ENCODE measurements at regions not wholly inside any gene's neighbourhood (a gene's known extent, or its start where the extent isn't known, plus 50 kb on each side); places are given as distances from the start of the nearest gene placed in this dataset.

DNA sequence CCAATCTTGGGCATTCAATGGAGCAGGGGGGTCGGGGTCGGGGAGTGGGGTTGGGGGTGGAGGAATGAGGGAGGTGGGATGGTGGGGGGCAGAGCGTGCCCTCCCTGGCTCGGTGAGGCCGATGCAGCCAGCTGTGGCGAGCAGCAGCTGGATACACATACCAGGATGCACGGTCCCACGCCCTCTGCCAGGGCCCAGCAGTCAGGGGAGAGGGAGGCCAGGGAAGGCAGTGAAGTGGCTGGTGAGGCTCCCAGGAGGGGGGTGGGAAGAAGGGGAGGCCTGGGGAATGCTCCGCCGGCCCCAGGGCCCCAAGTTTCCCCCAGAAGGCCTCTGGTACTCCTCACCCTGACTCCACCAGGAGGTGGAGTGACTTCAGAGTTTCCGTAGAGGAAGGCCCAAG, 77.6 kb upstream of the LHX1 start:
- in situ Hi-C loops (cut with HindIII; ENCODE audit: low sequenced_read_pairs) = no loop called here

DNA sequence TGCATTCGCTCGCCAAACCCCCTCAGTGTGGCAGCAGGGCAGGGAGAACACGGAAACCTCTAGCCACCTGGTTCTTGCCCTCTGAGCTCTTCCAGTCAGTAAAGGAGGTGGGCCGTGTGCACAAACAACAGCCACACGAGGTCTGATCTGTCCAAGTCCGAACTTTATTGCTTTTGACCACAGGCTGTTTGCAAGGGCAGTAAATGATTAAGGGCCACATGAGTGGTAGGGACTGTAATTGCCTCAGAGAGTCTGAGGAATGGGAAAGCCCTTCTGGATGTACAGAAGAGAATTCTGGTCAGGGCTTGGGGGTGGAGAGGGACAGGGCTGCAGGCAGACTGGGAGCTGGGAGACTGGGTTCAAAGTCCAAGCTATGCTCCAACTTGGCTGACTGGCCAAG, 75.7 kb upstream of the LHX1 start:
- in situ Hi-C loops (cut with HindIII; ENCODE audit: low sequenced_read_pairs) = no loop called here

DNA sequence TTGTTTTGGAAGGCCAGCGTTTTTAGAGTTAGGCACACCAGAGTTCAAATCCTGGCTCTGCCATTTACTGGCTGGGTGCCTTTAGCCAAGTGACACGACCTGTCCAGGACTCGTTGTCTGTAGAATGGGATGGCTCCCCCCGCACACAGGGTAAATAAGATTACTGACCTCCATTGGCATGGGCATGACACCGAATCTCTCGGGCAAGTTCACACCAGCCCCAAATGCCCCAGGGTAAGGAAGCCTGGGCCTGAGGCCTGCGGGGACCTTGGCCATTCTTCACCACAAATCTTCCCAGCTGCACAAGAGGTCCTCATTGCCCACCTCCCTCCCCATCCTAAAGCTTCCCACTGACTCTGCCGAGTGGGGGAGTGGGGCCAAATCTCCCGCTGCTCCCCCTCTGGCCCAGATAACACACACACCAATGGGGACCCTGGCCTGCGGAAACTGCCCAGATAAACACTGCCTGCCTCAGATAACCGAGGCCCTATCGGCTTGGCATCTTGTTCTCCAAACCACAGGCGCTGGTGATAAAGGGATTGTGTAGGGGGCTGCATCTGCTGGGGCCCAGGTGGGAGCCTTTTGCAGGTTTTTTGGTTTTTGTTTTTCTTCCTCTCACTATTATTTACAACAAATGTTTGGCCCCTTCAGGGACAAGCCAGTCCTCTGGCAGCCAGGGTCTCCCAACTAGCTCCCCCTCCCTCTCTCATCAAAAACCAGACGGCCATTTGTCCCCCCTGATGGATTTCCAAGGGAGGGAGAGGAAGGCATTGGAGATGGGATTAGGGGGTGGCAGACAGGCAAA, 75.0 kb upstream of the LHX1 start:
- in situ Hi-C loops (cut with HindIII; ENCODE audit: low sequenced_read_pairs) = no loop called here

DNA sequence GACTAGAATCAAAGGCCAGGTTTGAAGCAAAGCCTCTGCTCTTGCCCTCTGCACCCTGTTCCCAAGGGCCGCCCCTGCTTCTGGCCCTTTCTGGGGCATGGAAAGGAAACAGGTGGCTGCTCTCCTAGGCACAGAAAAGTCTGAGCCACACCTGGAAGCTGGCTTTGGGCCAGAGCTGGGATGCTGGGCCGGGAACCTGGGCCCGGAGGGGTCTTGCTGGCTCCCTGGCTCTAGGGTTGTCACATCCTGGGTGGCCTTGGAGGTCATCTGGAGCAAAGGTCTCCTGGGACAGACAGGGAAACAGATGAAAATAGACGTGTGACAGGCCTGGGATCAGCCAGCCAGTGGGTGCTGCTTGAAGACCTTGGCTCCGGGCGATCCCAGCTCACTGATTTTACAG, 74.1 kb upstream of the LHX1 start:
- in situ Hi-C loops (cut with HindIII; ENCODE audit: low sequenced_read_pairs) = no loop called here

DNA sequence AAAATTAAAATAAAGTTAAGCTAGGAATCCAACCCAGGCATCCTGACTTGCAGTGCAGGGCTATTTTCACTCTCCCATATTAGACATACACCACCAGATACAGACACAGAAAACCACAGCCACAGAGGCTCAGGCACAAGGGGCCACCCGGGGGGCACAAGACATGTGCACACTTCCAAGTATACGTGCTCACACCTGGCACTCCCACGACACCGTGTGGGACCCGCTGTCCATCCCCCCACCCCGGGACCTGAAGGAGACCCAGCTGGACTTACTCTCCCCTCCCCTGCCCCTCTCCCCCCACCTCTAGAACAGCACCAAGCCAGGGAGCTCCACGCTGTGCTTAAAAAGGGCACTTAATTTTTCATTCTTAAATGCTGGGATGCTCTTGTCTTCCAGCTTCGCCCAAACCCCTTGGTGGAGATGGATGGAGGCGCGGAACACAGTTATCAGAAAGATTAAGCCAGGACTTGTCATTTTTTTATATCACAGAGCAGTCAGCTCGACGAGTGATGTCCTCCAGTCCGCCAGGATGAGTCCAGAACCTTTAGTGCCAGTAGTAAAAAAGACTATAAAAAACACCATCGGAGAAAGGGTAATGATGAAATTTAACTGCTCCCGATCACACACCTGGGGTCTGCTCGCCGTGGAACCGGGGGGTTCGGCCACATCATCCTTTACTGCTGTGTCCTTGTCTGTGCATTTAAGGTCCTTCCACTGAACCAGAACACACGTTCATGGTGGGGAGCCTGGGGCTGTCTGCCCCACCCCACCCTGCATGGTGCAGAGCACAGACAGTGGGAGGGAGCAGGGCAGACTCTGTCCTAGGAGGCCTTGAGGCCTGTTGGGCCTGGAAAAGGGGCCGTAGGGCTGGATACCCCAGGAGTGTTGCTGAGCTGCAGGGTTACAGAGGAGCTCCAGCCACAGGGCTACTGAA, 73.3 kb upstream of the LHX1 start:
- in situ Hi-C loops (cut with HindIII; ENCODE audit: low sequenced_read_pairs) = no loop called here

DNA sequence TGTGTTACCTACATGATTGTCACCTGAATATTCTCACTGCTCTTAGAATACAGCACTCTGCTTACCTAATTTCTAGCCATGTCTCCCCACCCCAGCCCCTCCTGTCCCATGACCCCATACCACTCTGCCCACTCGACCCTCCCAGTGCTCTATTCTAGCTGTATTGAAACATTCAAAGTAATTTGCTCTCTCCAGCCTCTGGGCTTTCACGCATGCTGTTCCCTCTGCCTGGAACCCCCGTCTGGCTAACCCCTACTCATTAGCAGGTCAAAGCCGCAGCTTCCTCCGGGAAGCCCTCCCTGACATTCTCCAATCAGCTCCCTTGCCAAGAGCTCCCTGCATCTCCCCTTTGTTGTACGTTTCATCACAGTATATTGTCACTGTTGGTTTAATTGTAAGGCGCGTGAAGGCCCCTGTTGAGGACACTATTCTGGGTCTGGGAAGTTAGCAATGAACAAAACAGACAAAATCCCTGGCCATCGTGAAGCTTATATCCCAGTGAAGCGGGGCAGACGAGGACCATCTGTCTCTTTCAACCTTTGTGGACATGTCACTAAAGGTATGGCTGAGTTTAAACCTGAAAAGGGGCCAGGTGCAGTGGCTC, 72.3 kb upstream of the LHX1 start:
- in situ Hi-C loops (cut with HindIII; ENCODE audit: low sequenced_read_pairs) = no loop called here

DNA sequence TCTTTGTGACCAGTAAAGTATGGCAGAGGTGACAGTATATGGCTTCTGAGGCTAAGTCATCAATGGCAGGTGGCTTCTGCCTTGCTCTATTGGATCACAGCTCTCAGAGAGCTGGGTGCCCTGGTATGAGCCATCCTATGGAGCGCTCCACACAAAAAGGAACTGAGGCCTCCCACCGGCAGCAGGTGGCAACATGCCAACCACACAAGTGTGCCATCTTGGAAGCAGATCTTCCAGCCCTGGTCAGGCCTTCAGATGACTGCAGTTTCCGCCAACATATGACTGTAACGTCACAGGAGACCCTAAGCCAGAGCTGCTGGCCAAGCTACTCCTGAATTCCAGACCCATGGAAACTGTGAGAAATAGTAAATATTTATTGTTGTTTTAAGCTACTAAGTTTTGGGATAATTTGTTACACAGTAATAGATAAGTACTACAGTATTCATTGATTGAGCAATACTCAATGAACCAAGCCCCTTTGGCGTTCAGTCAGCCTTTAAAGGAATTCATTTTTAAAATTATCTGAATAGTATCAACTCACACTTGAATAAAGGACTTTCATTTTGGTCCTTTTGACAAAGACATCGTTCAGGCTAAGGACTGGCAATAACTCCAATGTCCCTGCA, 69.4 kb upstream of the LHX1 start:
- in situ Hi-C loops (cut with HindIII; ENCODE audit: low sequenced_read_pairs) = no loop called here

DNA sequence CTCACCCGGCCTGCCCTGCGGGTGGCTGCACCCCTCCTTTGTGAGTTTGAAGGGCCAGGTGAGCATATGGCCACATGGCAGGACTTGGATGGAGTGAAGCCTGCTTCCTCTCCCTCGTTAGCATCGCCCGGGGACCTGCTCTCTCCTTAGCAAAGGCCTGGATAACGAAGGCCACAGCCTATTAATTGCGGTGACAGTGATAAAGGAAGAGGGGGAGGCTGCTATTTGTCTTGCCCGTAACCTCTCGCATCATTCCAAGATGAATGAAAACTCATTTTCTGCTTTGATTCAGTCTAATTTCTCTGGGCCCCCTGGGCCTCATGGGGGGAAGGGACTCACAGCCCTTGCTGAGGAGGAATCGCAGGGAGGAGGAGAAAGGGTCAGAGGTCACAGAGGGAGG, 68.5 kb upstream of the LHX1 start:
- in situ Hi-C loops (cut with HindIII; ENCODE audit: low sequenced_read_pairs) = no loop called here

DNA sequence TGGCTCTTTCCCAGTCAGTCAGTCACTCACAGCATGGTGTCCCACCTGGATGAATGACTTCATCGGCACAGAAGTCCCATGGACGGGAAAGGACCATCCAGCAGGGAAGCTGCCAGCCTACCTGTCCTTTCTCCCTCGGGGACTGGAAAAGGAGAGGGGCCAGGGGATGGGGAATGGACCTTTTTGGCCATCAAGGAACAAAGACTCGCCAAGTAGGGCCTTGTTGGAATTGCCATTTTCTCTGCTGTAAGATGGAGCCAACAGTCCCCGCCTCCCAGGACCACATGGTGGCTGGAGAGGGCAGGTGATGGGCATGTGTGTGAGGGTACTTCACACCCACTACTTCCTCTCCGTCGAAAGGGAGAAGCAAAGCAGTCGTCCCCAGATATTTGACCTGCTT, 67.8 kb upstream of the LHX1 start:
- in situ Hi-C loops (cut with HindIII; ENCODE audit: low sequenced_read_pairs) = no loop called here

DNA sequence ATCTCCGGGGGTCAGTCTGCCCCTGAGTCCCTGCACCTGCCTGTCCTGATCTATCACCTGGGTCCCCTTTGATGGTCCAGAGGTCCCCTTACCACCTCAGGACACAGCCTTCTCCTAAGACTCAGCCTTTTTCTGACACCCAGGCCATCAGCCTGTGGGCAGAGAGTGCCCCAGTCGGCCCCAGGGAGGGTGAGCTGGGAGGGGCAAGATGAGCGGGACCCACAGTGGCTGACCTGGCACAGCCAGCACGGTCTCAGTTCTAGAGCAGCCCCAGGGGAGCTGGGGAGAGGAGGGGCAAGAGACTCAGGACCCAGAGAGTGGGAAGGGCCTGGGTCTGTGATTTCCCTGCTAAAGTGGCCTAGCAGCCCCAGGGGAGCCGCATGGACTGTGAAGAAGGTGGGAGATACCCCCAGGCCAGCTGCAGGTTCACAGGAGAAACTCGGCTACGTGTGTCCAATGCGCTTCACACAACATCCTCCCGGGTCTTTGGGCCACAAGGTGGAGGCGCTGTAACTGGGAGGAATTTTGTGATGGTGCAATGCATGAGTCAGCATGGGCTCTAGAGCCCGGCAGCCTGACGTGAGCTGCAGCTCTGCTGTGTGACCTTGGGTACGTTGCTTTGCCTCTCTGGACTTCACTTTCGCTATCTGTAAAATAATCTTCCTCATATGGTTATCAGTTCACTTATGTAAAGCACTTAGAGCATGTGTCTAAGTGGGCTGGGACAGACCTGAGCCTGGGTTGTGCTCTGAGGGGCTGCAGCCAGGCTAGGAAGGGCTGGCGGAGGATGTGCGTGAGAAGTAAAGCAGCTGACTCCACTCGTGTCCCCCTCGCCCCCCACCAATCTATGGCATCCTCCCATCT, 67.2 kb upstream of the LHX1 start:
- in situ Hi-C loops (cut with HindIII; ENCODE audit: low sequenced_read_pairs) = no loop called here

DNA sequence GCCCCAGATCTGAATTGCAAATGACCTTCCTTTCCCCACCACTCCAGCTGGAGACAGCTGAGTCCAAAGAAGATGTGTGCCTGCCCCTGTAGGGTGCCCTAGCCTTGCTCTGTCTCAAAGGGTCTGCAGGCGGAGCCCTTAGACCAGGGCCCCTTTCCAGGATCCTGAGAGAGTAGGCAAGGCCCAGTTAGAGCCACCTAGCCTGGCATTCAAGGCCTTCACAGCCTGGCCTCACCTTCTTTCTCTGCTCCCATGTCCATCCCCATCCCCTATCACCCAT, 66.6 kb upstream of the LHX1 start:
- in situ Hi-C loops (cut with HindIII; ENCODE audit: low sequenced_read_pairs) = no loop called here

DNA sequence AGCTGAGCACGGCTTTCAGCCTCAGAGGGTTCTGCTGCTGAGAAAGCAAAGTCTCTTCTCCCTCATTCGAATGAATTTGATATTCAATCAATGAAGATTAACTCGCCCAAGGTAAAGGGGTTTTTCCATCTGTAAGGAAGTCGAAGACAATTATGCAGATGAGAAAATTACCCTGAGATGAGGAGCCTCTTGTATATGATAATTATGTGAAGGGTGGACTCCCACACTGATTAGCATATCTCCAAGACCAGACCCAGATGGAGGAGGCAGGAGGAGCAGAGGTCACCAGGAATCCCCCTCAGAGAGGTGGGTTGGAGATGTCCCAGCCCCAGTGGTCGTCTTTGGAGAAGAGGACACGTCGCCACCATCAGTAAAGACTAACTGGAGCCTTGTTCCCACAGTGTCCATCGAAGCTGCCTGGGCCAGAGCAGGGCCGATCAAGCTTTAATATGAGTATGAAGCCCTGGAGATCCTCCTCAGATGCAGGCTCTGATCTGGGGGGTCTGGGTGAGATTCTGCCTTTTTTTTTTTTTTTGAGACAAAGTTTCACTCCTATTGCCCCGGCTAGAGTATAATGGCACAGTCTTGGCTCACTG, 61.5 kb upstream of the LHX1 start:
- in situ Hi-C loops (cut with HindIII; ENCODE audit: low sequenced_read_pairs) = no loop called here

DNA sequence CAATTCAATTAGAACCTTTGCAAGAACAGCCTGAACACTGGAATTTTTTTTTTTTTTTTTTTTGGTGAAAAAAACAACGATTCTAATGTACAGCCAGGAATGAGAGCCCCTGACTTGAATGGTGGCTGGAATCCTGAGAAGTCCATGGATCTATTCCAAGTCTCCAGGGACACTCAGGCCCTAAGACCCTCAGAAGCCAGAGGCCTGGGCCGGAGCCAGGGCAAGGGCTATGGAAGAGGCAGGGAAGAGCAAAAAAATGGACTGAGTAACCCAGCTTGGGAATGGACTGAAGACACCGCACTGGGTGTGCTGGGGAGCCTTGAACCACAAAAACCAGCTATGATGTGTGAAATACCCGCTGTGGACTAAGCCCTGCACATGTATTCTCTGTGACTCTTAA, 60.3 kb upstream of the LHX1 start:
- in situ Hi-C loops (cut with HindIII; ENCODE audit: low sequenced_read_pairs) = no loop called here

DNA sequence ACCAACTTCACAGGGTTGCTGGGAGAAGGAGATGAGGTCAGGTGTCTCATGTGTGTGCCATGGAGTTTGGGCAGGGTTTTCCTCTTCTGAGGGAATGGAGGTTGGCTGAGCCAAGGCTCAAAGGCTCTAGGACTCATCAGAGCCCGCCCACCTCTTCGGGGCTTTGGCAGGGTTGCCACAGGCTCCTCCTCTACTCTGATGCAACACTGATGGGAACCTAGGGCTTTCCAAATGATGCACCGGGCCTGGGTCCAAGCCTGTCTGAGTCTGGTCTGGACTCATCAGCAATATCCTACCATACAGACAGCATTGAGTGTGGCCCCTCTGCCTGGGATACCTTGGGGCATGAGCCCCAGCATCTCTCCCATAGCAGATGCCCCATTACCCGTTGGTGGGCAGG, 59.5 kb upstream of the LHX1 start:
- in situ Hi-C loops (cut with HindIII; ENCODE audit: low sequenced_read_pairs) = no loop called here

DNA sequence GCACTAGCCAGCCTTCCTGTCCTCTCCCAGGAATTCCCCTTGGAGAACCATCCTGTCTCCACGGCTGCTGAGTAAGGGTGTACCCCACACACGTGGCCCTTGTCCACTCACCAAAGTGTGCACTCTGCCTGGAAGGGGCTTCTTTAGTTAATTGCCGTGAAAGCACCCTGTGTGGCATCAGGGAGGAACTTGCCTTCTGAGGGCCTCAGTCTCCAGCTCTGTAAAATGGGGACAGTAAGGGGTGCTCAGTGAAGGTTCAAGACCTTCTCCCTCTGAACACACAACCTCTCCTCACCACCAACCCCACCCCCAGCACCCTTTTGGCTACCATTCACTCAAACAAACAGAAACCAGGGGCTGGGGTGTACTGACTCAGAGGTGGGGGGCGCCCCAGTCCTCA, 59.1 kb upstream of the LHX1 start:
- in situ Hi-C loops (cut with HindIII; ENCODE audit: low sequenced_read_pairs) = no loop called here

DNA sequence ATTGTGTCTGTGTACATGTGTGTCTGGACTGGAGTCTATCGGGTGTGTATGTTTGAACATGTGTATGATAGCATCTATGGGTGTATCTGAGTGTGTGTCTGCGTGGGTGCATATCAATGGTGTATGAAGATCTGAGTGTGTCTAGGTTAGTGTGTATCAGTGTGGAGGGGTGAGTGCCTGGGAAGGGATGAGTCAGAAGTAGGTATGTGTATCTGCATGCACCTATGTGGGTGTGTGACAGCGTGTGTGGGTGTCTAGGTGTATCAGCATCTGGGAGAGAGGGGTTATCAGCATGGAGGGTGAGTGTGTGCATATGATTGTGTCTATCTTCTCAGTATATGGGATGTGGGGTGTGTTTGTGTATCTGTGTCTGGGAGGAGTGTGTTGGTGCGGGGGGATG, 58.2 kb upstream of the LHX1 start:
- in situ Hi-C loops (cut with HindIII; ENCODE audit: low sequenced_read_pairs) = no loop called here

DNA sequence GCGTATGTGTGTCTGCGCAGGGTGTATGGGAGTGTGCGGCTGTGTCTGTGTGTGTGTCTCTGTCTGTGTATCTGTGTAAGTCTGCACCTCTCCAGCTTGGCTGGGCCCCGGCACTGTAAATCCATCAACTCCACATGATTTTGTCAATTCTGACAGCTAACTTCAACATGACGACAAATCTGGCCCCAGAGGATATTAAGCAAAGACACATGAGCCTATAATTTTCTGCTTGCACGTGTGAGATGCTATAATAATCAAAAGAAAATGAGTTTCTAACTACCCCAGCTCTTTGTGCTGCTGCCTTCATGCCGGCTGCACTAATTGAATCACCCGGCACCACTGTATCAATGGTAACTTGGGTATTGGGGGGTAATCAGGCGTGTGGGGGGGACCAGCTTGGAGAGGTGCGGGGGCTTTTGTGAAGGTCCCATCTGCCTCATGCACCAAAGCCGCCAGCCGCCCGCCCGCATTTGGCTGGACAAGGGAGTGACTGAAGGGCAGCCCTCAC, 57.6 kb upstream of the LHX1 start:
- in situ Hi-C loops (cut with HindIII; ENCODE audit: low sequenced_read_pairs) = loop anchor here (10.0 kb wide), 1 partner anchor 65 kb away; the partner anchor contains the start of gene AATF

DNA sequence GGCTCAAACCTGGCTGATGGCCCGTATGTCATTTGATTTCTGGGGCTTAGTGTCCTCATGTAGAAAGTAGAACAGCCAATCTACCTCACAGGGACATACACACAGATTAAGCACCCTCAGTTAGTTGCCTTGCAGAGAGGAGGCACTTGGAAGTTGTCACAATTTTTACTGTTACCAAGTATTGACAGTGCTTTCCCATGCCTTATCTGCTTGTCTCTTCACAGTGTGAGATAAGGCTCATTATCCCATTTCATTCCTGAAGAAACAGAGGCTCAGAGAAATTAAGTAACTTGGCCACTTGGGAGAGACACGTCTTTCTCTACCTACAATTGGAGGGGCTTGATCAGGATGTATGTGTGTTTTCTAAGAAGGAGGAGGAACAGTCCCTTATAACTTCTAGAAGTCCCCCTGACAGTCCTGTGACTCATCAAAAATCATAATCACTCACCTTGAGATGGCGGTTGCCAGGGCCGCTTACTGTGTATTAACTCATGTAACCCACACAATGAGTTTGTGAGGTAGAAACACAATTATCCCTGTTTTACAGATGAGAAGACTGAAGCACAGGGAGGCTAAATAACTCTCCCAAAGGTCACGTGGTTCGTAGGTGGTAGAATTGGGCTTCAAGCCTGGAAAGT, 56.9 kb upstream of the LHX1 start:
- in situ Hi-C loops (cut with HindIII; ENCODE audit: low sequenced_read_pairs) = loop anchor here (10.0 kb wide), 1 partner anchor 64 kb away; the partner anchor contains the start of gene AATF

DNA sequence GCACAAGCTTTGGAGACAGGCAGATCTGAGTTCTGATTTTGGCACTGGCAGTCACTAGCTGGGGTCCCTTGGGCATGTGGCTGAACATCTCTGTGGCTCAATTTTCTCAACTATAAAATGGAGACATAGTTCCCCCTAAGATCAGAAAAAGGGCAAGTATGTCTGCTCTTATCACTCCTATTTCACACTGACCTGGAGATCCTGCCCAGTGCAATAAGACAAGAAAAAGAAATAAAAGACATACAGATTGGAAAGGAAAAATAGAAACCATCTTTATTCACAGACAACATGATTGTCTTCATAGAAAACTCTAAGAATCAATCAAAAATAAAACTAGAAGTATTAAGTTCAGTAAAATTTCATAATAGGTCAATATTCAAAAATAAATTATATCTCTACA, 56.0 kb upstream of the LHX1 start:
- in situ Hi-C loops (cut with HindIII; ENCODE audit: low sequenced_read_pairs) = loop anchor here (10.0 kb wide), 1 partner anchor 63 kb away; the partner anchor contains the start of gene AATF

Data from DLD1 (cell line).